ENCODE measurements at regions not wholly inside any gene's neighbourhood (a gene's known extent, or its start where the extent isn't known, plus 50 kb on each side); places are given as distances from the start of the nearest gene placed in this dataset.

- DNase-seq: no peak
These were observed 326.2 kb downstream of the CD83 start for GRCh38 chr6:14443629-14444268.

DNA sequence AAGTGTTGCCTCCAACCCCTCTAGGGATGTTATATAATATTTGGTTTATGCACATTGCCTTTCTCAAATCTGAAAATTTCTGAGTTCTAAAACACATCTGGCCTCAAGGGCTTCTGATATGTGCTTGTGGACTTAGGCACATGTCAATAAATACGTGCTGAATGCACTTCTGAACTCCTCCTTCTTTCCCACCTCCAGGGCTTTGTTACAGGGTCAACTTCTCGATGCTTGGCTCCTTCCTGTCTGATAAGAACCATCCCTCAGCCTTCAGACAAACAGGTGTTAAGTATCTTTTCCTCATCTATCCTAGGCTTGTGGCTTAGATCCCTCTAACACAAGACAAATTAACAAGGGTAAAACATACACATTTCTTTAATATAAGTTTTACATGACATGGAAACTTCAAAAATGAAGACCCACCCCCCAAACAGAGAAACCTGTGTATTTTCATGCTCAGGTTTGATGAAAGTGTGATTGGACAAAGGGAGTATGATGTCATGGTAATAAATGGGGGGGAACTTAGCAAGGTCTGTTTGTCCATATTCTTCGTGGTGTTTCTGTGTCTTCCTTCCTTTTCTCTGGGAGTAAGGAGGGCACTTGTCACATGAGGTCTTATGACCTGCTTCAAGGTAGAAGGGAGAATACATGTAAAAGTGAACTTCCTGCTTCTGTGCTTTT, 326.9 kb downstream of the CD83 start:
- DNase-seq: no peak

GRCh38 chr6:14447240-14447639, 329.7 kb downstream of the CD83 start:
- no peak for DNase-seq

DNA sequence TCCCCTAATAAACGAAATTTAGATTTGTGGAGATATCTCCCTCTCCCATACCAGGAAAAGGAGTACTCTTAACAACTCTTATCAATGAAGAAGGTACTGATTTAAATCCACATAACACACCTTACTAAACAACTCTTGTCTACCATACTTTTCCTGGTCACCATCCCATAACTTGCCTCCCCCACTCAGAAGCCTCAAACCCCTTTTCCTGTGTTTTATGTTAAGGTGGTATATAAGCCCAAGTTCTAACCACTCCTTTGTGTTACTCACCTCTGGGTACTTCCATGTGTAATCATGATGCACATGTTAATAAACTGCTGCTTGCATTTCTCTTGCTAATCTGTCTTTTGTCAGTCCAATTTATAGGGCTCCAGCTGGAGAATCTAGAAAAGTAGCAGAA, 330.7 kb downstream of the CD83 start:
- no peak for DNase-seq

DNA sequence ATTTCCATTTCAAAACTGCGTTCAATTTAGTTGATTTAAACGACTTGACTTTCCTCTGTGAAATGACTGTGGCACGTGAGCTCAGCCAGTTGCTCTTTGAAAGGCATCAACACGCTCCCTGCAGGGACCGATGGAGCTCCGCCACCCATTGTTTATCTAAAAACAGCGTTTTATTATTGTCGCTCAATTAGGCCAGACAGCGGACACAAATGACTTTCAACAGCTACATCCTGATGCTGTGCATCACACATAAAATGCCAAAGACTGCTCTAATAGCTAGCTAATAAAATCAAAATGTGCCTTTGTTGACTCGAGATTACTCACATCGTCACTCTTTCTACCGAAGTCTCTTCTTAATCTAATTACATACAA, 332.5 kb downstream of the CD83 start:
- DNase-seq: no peak

DNA sequence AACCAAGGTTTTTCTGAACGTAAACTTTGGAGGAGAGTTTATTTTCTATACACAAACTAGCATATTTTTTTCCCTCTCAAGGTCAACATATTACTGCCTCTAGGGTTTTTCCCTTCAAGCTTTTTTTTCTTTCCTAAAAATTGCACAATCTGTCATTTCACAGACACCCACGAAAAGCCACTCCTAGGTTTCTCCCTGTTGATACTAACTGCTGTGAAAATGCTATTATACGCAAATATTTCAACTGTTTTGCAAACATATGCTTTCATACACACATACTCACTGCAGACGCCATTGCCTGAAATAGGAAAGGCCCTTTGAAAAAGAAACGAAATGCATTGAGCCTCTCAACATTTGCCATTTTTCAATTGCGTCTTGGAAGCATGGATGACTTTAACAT, 333.0 kb downstream of the CD83 start:
- no peak for DNase-seq

DNA sequence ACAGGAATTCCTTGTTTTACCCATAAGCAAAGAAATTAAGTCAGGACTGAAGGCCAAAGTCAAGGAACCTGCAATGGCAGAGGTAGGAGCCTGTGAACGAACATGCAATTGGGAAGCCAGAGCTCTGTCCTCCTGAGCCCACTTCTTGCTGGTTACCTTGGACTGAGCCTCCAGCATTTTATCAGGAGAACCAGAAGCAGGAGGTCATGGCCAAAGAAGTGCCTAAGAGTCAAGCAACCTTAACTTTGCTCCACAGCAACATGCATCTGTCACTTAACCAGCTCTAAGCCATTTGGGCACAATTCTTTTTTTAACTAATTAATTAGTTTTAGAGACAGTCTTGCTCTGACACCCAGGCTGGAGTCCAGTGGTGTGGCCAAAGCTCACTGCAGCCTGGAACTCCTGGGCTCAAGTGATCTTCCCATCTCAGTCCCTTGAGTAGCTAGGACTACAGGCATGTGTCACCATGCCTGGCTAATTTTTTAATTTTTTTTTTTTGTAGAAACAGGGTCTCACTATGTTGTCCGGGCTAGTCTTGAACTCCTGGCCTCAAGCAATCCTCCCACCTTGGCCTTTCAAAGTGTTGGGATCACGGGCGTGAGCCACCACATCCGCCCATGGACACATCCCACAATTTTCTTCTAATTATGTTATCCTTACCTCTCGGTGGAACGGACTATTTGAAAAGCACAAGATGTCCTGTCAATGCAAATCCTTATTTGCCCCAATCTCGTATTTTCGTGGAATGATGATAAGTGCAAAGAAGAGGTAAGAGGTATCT, 334.2 kb downstream of the CD83 start:
- DNase-seq: no peak

GRCh38 chr6:14452567-14453527, 335.3 kb downstream of the CD83 start:
- DNase-seq: no peak

DNA sequence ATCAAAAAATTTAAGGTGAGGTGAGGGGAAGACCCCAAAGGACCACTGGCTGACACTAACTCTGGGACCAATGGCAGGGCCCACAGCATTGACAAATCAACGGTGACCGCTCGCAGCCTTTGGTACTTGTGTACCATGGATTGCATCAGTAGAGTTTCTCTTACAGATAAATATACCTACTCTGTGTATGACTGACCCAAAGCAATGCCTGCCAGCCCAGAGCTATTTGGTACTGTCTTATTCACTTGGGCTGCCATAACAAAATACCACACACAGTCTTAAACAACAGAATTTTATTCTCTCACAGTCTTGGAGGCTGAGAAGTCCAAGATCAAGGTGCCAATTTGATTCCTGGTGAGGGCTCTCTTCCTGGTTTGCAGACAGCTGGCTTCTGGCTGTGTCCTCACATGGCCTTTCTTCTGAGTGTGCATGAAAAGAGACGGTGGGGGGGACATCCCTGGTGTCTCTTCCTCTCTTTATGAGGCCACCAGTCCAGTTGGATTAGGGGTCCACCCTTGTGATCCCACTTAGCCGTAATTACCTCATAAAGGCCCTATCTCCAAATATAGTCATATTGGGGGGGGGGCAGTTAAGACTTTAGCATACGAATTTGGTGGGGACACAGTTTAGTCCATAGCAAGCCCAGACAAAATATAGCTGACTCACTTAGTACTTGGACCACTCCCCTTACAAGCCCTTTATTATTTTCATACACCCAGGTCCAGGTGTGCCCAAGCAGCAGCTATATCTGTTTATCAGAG, 336.3 kb downstream of the CD83 start:
- no peak for DNase-seq

DNA sequence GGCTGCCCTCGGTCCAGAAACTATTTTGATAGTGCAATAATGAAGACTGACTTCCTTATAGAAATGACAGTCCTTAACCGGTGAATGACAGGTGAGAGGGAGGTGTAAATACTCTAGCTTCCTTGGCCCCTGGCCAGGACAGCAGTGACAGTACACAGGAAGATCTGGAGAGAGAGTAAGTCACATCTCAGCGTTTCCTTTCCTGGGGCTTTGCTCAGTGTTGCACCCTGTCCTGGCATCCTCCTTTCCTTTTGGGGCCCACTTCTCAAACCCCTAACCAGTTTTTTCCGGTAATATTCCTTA, 336.9 kb downstream of the CD83 start:
- DNase-seq: no peak

DNA sequence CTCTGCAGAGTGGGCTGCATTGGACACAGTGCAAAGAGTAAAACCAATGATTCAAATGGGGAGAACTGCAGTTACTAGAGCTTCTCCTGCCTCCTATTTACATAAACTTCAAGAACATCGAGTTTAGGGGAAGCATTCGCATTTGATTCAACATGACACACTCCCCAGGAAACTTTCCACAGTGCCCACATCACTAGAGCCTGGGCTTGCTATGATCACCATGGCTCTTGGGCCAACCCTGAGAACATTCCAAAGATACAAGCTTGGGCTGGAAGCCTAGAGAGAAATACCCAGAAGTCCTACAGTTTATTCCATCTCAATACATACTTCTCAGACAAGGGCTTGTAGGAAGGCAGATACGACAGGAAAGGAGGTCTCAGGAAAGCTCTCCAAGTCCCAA, 337.9 kb downstream of the CD83 start:
- DNase-seq: no peak

DNA sequence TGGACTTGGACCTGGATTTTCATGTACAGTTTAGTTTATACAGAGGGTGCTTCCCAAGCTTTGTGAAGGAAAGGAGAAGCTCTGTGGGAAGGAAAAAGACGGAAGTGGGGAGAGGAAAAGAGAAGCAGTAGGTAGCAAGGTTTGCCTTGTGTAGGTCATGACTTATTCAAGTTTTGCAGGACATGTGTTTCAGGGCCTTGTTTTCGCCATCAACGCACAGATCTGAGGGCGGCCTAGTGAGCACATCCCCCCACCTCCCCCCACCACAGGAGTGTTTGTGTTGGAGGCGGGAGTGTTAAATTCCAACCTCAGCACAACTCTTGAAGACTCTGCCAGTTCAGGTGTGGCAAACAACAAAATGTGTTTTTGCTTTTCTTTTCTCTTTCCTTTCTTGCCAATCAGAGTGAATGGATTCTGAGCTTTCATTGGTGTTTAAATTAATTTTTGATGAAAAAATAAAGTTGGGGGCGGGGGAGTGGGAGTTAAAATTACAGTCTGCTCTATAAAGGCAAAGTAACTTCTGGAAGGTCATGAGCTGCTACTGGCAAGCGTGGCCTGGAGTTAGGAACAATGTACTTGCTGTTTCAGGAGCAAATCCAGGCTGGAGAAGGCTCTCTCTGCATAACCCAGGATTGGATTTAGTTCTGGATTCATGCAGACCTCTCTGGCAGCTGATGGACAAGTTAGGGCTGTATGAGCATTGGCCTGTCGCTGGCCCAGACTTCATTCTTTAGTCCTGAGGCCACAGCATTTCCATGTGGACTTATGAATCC, 338.5 kb downstream of the CD83 start:
- DNase-seq: no peak

GRCh38 chr6:14456941-14457340, 339.4 kb downstream of the CD83 start:
- DNase-seq: no peak

DNA sequence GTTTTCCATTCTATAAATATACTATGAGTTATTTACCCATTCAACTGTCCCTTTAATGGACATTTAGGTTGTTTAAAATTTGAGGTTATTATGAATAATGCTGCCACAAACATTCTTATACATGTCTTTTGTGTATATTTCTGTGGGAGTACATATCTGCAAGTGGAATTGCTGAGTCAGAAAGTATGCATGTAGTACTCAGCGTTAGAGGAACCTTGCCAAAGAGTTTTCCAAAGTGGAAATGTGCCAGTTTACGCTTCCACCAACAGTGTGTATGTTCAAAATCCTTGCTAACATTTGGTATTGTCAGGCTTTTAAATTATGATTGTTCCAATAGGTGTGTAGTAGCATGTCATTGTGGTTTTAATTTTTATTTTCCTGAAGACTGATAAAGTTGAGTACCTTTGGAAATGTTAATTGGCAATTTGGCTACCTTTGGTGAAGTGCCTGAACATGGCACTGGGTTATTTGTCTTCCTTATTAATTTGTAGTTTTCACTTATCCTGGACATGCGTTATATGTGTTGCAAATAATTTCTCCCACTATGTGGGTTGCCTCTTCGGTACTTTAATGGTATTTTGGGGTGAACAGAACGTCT, 341.2 kb downstream of the CD83 start:
- DNase-seq: no peak

- no peak for DNase-seq
These were observed 341.7 kb downstream of the CD83 start for GRCh38 chr6:14459315-14459714.

- no peak for DNase-seq
These were observed 343.0 kb downstream of the CD83 start for GRCh38 chr6:14460556-14460955.

- DNase-seq: no peak
These were observed 344.6 kb downstream of the CD83 start for GRCh38 chr6:14462135-14462534.

DNA sequence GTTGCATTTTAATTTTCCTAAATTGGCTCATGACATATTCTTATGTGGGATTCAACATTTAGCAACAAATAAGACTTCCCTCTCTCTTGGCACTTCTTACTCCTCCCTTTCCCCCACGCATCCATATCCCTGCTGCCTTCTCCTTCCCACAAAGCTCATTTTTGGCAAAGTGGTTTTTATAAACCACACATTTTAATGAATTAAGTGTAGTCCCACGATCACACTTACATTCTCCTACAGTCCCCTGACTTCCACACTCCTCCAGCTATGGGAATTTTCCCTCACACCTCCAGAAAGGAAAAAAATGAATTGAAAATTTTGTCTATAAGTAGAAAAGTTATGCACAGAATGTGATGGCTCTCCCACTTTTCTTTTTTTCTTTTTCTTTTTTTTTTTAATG, 345.0 kb downstream of the CD83 start:
- DNase-seq: no peak

DNA sequence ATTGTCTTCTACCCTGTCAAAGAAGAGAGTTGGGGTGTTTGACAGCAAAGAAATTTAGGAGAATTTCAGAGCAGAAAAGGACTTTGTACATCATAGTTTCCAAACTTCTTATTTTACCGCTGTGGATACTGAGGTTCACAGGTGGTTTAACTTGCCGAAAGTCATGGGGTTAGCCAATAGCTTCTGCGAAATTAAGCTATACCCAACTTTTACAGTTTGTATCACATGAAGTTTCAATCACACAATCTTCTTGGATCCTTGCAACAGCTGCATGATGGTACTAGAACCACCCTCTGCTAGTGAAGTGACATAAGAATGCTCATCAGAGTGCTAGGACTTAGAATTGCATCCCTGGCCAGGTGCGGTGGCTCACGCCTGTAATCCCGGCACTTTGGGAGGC, 345.5 kb downstream of the CD83 start:
- no peak for DNase-seq

DNA sequence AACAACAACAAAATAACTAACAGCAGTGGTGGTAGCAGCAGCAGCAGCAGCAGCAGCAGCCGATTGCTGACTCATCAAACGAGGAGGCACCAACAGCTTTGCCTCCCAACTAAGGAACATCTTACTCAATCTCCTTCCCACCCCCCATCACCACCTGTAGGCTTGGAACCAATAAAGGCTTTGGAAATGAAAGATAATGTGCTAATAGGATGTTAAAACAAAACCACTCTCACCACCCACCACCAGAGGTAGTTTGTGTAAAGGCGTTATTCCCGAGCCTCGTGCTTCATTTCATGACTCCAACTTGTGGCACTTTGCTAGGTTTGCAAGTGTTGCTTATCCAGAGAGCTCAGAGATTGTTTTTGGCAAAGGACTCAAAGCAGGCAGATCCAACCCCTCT, 346.5 kb downstream of the CD83 start:
- DNase-seq: no peak

GRCh38 chr6:14464716-14465115, 347.1 kb downstream of the CD83 start:
- DNase-seq: no peak
